ENCODE measurements at regions not wholly inside any gene's neighbourhood (a gene's known extent, or its start where the extent isn't known, plus 50 kb on each side); places are given as distances from the start of the nearest gene placed in this dataset.

DNA sequence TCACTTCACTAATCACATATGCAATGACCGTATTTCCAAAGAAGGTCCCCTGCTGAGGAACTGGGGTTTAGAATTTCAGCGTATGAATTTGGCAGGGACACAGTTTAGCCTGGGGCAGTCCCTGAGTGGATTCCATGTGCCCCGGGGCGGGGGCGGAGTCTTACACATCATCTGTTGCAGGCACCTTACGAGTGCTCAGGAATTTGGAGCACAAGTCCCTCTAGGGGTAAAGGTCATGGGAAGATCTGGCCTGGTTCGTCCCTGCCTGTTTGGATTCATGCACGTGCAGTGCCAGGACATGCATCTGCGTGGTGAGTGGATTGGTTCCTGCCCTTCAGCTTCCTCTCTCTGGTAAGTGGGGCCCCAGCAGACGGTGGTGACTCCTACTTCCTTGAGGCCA lies 208.3 kb upstream of the C1orf174 start:
- H3K27me3 ChIP-seq (ENCODE audit: control insufficient read depth, low read length) = no peaks in the 10 kb centered on the region
- no peaks in the 10 kb centered on the region for H3F3A ChIP-seq (ENCODE audit: control insufficient read depth, insufficient read depth)
- H3K36me3 ChIP-seq (ENCODE audit: control insufficient read depth, low read length) = no peaks in the 10 kb centered on the region
- no peak overlapping the region for H3K4me3 ChIP-seq (ENCODE audit: low read length)
- H3K9me2 ChIP-seq (replicated peaks; ENCODE audit: control insufficient read depth, low read length) = no peaks in the 10 kb centered on the region
- peaks cover 7% of the 10 kb centered on the region; the same call in 1 of the 2 replicates for H3K4me1 ChIP-seq (ENCODE audit: control insufficient read depth, low read length)
- H3K9me3 ChIP-seq (ENCODE audit: control insufficient read depth, insufficient read depth, low read length) = no peaks in the 10 kb centered on the region
- no peaks in the 10 kb centered on the region for H4K20me1 ChIP-seq (ENCODE audit: control insufficient read depth, insufficient read depth, low read depth, low read length)
- H3K4me2 ChIP-seq (ENCODE audit: low read length) = no peak overlapping the region
- TF ChIP-seq EZH2phosphoT487 (IDR thresholded peaks at IDR 0.05; ENCODE audit: borderline replicate concordance, low read length) = no peak
- TF ChIP-seq, protein P1, sequence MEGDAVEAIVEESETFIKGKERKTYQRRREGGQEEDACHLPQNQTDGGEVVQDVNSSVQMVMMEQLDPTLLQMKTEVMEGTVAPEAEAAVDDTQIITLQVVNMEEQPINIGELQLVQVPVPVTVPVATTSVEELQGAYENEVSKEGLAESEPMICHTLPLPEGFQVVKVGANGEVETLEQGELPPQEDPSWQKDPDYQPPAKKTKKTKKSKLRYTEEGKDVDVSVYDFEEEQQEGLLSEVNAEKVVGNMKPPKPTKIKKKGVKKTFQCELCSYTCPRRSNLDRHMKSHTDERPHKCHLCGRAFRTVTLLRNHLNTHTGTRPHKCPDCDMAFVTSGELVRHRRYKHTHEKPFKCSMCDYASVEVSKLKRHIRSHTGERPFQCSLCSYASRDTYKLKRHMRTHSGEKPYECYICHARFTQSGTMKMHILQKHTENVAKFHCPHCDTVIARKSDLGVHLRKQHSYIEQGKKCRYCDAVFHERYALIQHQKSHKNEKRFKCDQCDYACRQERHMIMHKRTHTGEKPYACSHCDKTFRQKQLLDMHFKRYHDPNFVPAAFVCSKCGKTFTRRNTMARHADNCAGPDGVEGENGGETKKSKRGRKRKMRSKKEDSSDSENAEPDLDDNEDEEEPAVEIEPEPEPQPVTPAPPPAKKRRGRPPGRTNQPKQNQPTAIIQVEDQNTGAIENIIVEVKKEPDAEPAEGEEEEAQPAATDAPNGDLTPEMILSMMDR (IDR thresholded peaks at IDR 0.05; ENCODE audit: low read depth, low read length, poor library complexity, severe bottlenecking) = no peak
- H3K27ac ChIP-seq (ENCODE audit: low read depth, low read length) = no peak overlapping the region
- no peaks in the 10 kb centered on the region for H3K79me2 ChIP-seq (ENCODE audit: control insufficient read depth, low read length)

DNA sequence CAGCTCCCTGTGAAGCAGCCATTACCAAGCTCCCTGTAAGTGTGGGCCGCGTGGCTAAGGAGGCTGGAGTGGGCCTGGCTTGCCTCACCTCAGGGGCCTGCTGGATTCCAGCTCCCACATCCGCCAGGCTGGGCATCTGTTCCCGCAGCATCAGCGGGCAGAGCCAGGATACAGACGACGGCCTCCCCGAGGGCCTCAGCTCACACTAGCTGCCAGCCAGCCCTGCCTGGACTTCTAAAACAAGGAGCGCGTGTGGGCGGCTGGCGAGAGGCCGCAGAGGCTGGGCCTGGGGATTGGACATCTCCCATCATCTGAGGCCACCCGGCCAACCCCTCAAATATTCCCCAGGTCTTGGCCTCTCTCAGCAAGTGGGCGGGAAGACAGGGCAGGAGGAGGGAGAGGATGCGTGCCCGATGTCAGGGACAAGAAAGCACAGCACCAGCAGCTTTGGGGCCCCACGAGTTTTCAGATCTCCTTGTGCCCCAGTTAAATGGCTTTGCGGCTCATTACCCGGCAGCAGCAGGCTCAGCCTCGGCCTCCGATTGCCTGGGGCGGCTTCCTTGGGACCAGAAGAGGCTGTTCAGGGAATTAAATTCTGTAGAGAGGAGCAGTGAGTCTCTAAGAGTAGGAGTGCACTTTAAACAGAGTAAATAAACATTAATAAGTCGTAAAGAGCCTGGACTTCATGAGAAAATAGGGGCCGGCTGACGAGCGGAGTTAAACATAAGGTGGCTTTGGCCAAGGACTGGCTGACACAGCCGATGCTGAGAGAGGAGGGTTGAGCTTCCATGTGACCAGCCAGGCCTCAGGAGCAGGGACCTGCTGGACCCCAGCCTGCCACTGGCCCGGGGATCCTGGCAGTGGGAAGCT lies 208.9 kb upstream of the C1orf174 start:
- H3K79me2 ChIP-seq (ENCODE audit: control insufficient read depth, low read length) = no peaks in the 10 kb centered on the region
- H3K36me3 ChIP-seq (ENCODE audit: control insufficient read depth, low read length) = no peaks in the 10 kb centered on the region
- H3K4me1 ChIP-seq (ENCODE audit: control insufficient read depth, low read length) = peaks cover 7% of the 10 kb centered on the region; the same call in 1 of the 2 replicates
- H3K9me3 ChIP-seq (ENCODE audit: control insufficient read depth, insufficient read depth, low read length) = no peaks in the 10 kb centered on the region
- no peaks in the 10 kb centered on the region for H3F3A ChIP-seq (ENCODE audit: control insufficient read depth, insufficient read depth)
- no peak overlapping the region for H3K4me3 ChIP-seq (ENCODE audit: low read length)
- H3K27ac ChIP-seq (ENCODE audit: low read depth, low read length) = no peak overlapping the region
- H3K9me2 ChIP-seq (replicated peaks; ENCODE audit: control insufficient read depth, low read length) = no peaks in the 10 kb centered on the region
- H3K27me3 ChIP-seq (ENCODE audit: control insufficient read depth, low read length) = no peaks in the 10 kb centered on the region
- TF ChIP-seq, protein P1 (IDR thresholded peaks at IDR 0.05; ENCODE audit: low read depth, low read length, poor library complexity, severe bottlenecking) = no peak
- no peak for TF ChIP-seq EZH2phosphoT487 (IDR thresholded peaks at IDR 0.05; ENCODE audit: borderline replicate concordance, low read length)
- H4K20me1 ChIP-seq (ENCODE audit: control insufficient read depth, insufficient read depth, low read depth, low read length) = no peaks in the 10 kb centered on the region
- no peak overlapping the region for H3K4me2 ChIP-seq (ENCODE audit: low read length)

DNA sequence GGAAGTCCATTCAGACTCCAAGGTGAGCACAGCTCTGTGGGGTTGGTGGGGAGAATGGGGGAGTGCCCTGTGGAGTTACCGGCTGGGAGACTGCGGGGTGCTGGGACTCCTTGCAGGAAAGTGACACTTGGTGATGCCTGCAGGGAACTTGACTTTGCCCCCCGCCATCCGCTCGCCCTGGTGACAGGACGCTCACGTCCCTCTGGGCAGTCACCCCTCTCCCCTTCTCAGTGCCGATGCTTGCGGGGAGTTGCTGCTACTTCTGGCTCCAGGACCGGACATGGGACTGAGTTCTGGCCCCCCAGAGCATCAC lies 209.5 kb upstream of the C1orf174 start:
- TF ChIP-seq EZH2phosphoT487 (IDR thresholded peaks at IDR 0.05; ENCODE audit: borderline replicate concordance, low read length) = no peak
- TF ChIP-seq, protein P1 (IDR thresholded peaks at IDR 0.05; ENCODE audit: low read depth, low read length, poor library complexity, severe bottlenecking) = no peak
- no peaks in the 10 kb centered on the region for H3F3A ChIP-seq (ENCODE audit: control insufficient read depth, insufficient read depth)
- H3K9me2 ChIP-seq (replicated peaks; ENCODE audit: control insufficient read depth, low read length) = no peaks in the 10 kb centered on the region
- no peak overlapping the region for H3K27ac ChIP-seq (ENCODE audit: low read depth, low read length)
- H3K9me3 ChIP-seq (ENCODE audit: control insufficient read depth, insufficient read depth, low read length) = no peaks in the 10 kb centered on the region
- H3K36me3 ChIP-seq (ENCODE audit: control insufficient read depth, low read length) = no peaks in the 10 kb centered on the region
- H3K4me1 ChIP-seq (ENCODE audit: control insufficient read depth, low read length) = peaks cover 7% of the 10 kb centered on the region; the same call in 1 of the 2 replicates
- H3K79me2 ChIP-seq (ENCODE audit: control insufficient read depth, low read length) = no peaks in the 10 kb centered on the region
- no peak overlapping the region for H3K4me2 ChIP-seq (ENCODE audit: low read length)
- no peaks in the 10 kb centered on the region for H3K27me3 ChIP-seq (ENCODE audit: control insufficient read depth, low read length)
- no peak overlapping the region for H3K4me3 ChIP-seq (ENCODE audit: low read length)
- H4K20me1 ChIP-seq (ENCODE audit: control insufficient read depth, insufficient read depth, low read depth, low read length) = no peaks in the 10 kb centered on the region

All from DOHH2 (cell line).